ENCODE measurements at regions not wholly inside any gene's neighbourhood (a gene's known extent, or its start where the extent isn't known, plus 50 kb on each side); places are given as distances from the start of the nearest gene placed in this dataset.

DNA sequence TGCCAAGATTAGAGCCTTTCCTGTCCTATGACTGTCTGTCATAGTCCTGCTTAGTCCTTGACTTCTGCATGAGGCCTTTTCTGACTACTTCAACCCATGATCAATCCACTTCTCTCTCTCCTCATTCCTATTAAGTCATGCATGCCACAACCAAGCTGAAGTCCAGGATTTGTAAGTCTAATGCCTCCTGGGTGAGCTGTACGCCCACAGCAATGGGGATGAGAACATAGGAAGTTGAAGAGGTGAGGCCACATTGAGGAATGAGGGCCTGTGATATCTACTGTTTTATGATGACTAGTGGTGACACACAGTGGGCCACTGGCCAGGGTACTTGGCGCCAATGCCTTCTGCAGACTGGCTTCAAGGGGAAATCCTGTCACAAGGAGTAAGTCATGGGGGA, 994.1 kb upstream of the TMEM132C start:
- H3K4me1 ChIP-seq (ENCODE audit: control insufficient read depth, insufficient read depth, low read length, poor library complexity, severe bottlenecking) = no peaks in the 10 kb centered on the region
- ATAC-seq (ENCODE audit: low read depth in 2 of 2) = no peak
- Mint-ChIP-seq H3K36me3 (no peaks in the 10 kb centered on the region), H3K27ac (no peak overlapping the region), H3K27me3 (no peaks in the 10 kb centered on the region), H3K4me1 (no peaks in the 10 kb centered on the region), H3K4me3 (no peak overlapping the region), H3K9me3 (peaks cover 0 to 4% (median 0%) of the 10 kb centered on the region in 7 donors)
- no peaks in the 10 kb centered on the region for H3K9me3 ChIP-seq (ENCODE audit: control insufficient read depth in 2 of 2, low read length in 2 of 2)
- H3K27ac ChIP-seq (ENCODE audit: insufficient read depth, low read length, poor library complexity, severe bottlenecking) = no peak overlapping the region
- DNase-seq = no peak
- H3K36me3 ChIP-seq (ENCODE audit: control insufficient read depth, insufficient read depth, low read length) = no peaks in the 10 kb centered on the region
- H3K4me3 ChIP-seq (ENCODE audit: low read depth, low read length) = no peak overlapping the region
- H3K27me3 ChIP-seq (ENCODE audit: control insufficient read depth, insufficient read depth, low read length) = no peaks in the 10 kb centered on the region

DNA sequence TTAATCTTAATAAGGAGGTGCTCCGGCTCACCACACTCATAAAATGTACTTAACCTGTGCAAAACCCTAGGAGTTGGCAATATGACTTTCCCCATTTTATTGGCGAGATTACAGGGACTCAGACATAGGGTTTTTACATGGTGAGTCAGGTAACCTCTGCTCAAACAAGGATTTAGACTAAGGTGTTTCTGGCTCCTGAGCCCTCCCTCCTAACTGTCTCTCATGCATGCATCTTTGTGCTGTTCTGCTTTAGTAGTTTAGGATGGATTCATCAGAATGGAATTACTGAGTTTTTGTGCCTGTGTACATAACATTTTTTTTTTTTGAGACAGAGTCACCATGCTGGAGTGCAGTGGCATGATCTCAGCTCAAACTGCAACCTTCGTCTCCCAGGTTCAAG, 993.3 kb upstream of the TMEM132C start:
- peaks cover 0 to 4% (median 0%) of the 10 kb centered on the region in 7 donors for H3K9me3 Mint-ChIP-seq
- Histone ChIP-seq H3K27me3 (ENCODE audit: control insufficient read depth, insufficient read depth, low read length) (no peaks in the 10 kb centered on the region), H3K4me1 (ENCODE audit: control insufficient read depth, insufficient read depth, low read length, poor library complexity, severe bottlenecking) (no peaks in the 10 kb centered on the region), H3K36me3 (ENCODE audit: control insufficient read depth, insufficient read depth, low read length) (no peaks in the 10 kb centered on the region), H3K9me3 (ENCODE audit: control insufficient read depth in 2 of 2, low read length in 2 of 2) (no peaks in the 10 kb centered on the region), H3K27ac (ENCODE audit: insufficient read depth, low read length, poor library complexity, severe bottlenecking) (no peak overlapping the region), H3K4me3 (ENCODE audit: low read depth, low read length) (no peak overlapping the region)
- no peak overlapping the region for H3K27ac Mint-ChIP-seq
- H3K27me3 Mint-ChIP-seq = no peaks in the 10 kb centered on the region
- ATAC-seq (ENCODE audit: low read depth in 2 of 2) = no peak
- H3K4me1 Mint-ChIP-seq = no peaks in the 10 kb centered on the region
- H3K36me3 Mint-ChIP-seq = no peaks in the 10 kb centered on the region
- H3K4me3 Mint-ChIP-seq = no peak overlapping the region
- no peak for DNase-seq

DNA sequence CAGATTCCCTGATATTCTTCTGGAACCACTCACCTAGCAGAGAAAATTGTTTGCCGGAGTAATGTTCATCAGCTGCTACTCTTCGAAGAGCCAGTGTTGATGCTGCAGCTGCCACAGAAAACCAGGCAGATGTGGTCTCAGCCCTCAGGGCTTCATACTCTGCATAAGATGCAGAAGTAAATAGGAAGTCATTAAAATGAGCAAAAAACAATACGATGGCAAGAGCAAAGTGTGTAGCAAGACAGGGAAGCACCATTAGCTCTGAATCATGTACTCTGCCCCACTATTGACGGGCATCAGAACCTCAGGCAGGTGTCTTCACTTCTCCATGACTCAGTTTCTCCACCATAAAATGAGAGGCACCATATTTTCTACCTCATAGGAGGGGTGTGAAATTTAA, 991.6 kb upstream of the TMEM132C start:
- H3K4me1 Mint-ChIP-seq = peaks cover 0 to under 1% (median 0%) of the 10 kb centered on the region in 4 donors
- H3K27me3 Mint-ChIP-seq = no peaks in the 10 kb centered on the region
- H3K36me3 ChIP-seq (ENCODE audit: control insufficient read depth, insufficient read depth, low read length) = no peaks in the 10 kb centered on the region
- no peak overlapping the region for H3K4me3 ChIP-seq (ENCODE audit: low read depth, low read length)
- H3K27ac ChIP-seq (ENCODE audit: insufficient read depth, low read length, poor library complexity, severe bottlenecking) = no peak overlapping the region
- ATAC-seq (ENCODE audit: low read depth in 2 of 2) (no peak), DNase-seq (no peak)
- H3K27me3 ChIP-seq (ENCODE audit: control insufficient read depth, insufficient read depth, low read length) = no peaks in the 10 kb centered on the region
- peaks cover 0 to 1% (median 0%) of the 10 kb centered on the region in 7 donors for H3K9me3 Mint-ChIP-seq
- no peaks in the 10 kb centered on the region for H3K36me3 Mint-ChIP-seq
- no peaks in the 10 kb centered on the region for H3K4me1 ChIP-seq (ENCODE audit: control insufficient read depth, insufficient read depth, low read length, poor library complexity, severe bottlenecking)
- no peaks in the 10 kb centered on the region for H3K9me3 ChIP-seq (ENCODE audit: control insufficient read depth in 2 of 2, low read length in 2 of 2)
- no peak overlapping the region for H3K4me3 Mint-ChIP-seq
- H3K27ac Mint-ChIP-seq = no peak overlapping the region

DNA sequence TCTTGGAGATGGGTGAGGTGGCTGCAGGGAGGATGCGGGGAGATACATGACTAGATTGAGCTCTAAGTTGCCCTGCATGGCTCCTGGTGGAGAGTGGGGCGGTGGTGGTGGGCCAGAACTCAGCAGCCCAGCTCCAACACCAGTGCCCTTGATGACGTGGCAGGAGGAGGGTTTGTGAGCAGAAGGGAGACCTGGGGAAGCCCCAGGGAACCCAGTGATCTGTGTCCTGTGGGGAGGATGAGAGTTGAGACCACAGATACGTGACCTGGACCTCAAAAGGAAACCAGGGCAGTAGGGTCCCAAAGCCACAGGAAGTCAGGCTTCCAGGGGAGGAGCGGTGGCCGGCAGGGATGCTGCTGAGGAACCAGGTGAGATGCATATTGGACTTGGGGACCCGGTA, 989.1 kb upstream of the TMEM132C start:
- DNase-seq = no peak
- Mint-ChIP-seq H3K9me3 (peaks cover 0 to 1% (median 0%) of the 10 kb centered on the region in 7 donors), H3K27ac (no peak overlapping the region), H3K4me3 (no peak overlapping the region), H3K27me3 (no peaks in the 10 kb centered on the region), H3K36me3 (no peaks in the 10 kb centered on the region), H3K4me1 (peaks cover 0 to 2% (median 0%) of the 10 kb centered on the region in 4 donors)
- no peaks in the 10 kb centered on the region for H3K27me3 ChIP-seq (ENCODE audit: control insufficient read depth, insufficient read depth, low read length)
- H3K36me3 ChIP-seq (ENCODE audit: control insufficient read depth, insufficient read depth, low read length) = no peaks in the 10 kb centered on the region
- no peaks in the 10 kb centered on the region for H3K9me3 ChIP-seq (ENCODE audit: control insufficient read depth in 2 of 2, low read length in 2 of 2)
- H3K27ac ChIP-seq (ENCODE audit: insufficient read depth, low read length, poor library complexity, severe bottlenecking) = no peak overlapping the region
- ATAC-seq (ENCODE audit: low read depth in 2 of 2) = no peak
- H3K4me3 ChIP-seq (ENCODE audit: low read depth, low read length) = no peak overlapping the region
- no peaks in the 10 kb centered on the region for H3K4me1 ChIP-seq (ENCODE audit: control insufficient read depth, insufficient read depth, low read length, poor library complexity, severe bottlenecking)

DNA sequence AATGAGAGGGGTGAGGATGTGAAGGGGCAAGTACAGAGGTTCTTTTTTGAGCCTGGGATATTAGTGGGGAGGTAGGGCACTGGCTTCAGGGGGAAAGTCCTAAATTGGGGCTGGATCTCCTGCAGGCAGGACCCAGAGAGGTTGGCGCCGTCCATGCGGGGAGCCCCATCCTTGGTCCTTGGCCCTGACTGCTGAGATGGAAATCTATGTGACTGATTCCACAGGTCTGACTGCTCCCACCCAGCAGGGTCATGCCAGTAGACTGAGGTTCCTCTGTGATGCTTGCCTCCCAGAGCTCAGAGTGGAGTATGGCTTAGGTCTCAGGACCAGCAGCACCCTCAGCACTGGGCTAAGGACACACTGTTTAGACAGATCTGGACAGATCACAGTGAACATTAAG, 988.6 kb upstream of the TMEM132C start:
- Mint-ChIP-seq H3K4me3 (no peak overlapping the region), H3K36me3 (no peaks in the 10 kb centered on the region), H3K9me3 (peaks cover 0 to 1% (median 0%) of the 10 kb centered on the region in 7 donors), H3K27ac (no peak overlapping the region), H3K4me1 (peaks cover 0 to 2% (median 0%) of the 10 kb centered on the region in 4 donors), H3K27me3 (no peaks in the 10 kb centered on the region)
- Histone ChIP-seq H3K9me3 (ENCODE audit: control insufficient read depth in 2 of 2, low read length in 2 of 2) (no peaks in the 10 kb centered on the region), H3K36me3 (ENCODE audit: control insufficient read depth, insufficient read depth, low read length) (no peaks in the 10 kb centered on the region), H3K27me3 (ENCODE audit: control insufficient read depth, insufficient read depth, low read length) (no peaks in the 10 kb centered on the region), H3K27ac (ENCODE audit: insufficient read depth, low read length, poor library complexity, severe bottlenecking) (no peak overlapping the region), H3K4me3 (ENCODE audit: low read depth, low read length) (no peak overlapping the region), H3K4me1 (ENCODE audit: control insufficient read depth, insufficient read depth, low read length, poor library complexity, severe bottlenecking) (no peaks in the 10 kb centered on the region)
- ATAC-seq (ENCODE audit: low read depth in 2 of 2) (no peak), DNase-seq (no peak)

DNA sequence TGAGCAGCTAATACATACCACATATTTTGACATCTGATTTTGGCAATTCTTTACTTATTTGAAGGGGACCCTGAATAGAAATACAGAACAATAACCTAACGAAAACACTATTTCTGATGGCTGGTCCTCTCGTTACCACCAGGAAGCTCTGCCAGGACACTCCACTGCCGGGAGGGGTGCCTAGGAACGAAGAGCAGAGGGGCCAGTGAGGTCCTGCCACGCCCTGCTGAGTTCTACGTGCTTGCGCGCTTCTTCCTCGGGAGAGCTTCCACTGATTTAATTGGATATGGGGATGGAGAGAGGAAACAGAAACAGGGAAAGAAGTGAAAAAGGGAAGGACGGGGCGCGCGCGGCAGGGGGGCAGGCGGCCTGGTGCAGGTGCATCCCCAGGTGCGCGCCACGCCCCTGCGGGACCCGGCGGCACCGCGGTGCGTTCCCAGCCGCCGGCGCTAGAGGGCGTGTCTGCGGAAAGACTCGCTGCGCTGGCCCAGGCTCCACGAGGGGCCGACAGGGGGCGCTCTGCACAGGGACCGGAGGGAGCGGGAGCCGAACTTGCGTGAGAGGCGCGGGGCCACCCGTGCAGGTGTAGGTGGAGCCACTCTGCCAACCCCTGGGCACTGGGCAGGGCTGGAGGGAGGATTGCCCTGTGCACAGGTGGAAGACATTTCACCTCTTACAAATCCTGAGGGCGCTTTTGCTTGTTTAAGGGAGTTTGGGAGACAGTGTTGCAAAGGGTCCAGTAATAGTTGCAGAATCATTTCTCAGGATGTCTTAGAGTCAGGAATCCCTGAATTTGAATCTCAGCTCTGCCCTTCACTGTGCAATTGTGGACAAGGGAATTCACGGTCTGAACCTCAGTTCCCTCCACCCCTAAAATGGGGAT, 986.3 kb upstream of the TMEM132C start:
- no peaks in the 10 kb centered on the region for H3K27me3 ChIP-seq (ENCODE audit: control insufficient read depth, insufficient read depth, low read length)
- no peak overlapping the region for H3K27ac ChIP-seq (ENCODE audit: insufficient read depth, low read length, poor library complexity, severe bottlenecking)
- no peak overlapping the region for H3K27ac Mint-ChIP-seq
- H3K4me3 Mint-ChIP-seq = peak overlapping the region in 1 of 4 donors; percentile 62
- no peak overlapping the region for H3K4me3 ChIP-seq (ENCODE audit: low read depth, low read length)
- H3K9me3 ChIP-seq (ENCODE audit: control insufficient read depth in 2 of 2, low read length in 2 of 2) = no peaks in the 10 kb centered on the region
- peaks cover 0 to 2% (median 0%) of the 10 kb centered on the region in 7 donors for H3K9me3 Mint-ChIP-seq
- H3K4me1 Mint-ChIP-seq = peaks cover 0 to 2% (median 0%) of the 10 kb centered on the region in 4 donors
- DNase-seq (peak in 2 of 3 donors; percentile 23 to 40), ATAC-seq (ENCODE audit: low read depth in 2 of 2) (peak in 1 of 2 donors; percentile 53)
- no peaks in the 10 kb centered on the region for H3K27me3 Mint-ChIP-seq
- no peaks in the 10 kb centered on the region for H3K36me3 ChIP-seq (ENCODE audit: control insufficient read depth, insufficient read depth, low read length)
- no peaks in the 10 kb centered on the region for H3K36me3 Mint-ChIP-seq
- no peaks in the 10 kb centered on the region for H3K4me1 ChIP-seq (ENCODE audit: control insufficient read depth, insufficient read depth, low read length, poor library complexity, severe bottlenecking)

DNA sequence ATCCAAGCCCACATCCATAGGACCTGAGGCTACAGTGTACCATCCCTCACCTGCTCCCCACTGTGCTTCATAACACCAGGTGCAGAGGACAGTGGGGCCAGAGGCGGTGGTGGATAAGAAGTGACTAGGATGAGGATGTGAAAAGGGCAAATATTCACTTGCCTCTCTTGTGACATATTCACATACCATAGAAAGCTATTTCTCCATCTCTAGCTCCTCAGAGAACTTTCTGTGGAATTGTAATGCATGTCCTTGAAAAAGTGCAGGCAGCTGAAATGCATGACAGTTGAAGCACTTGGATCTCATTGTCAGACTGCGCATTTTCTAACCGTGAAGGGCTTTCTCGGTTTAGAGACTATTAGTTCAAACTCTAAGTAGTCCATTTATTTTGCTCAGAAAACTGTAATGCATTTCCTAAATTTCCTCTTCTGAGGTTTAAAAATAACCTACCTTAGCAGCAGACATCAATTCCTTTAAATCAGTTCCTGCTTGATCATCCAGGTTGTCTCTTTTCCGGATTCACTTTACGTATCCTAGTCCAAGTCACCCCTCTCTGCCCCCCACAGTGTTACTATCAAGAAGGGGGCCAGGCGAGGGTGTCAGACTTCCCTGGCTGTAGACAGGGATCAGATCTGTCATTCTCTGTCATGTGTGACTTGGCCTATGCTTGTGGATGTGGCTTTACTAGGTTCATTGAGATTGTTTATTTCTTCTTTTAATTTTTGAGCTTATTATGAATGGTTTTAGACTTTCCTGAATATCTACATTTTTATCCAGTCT, 984.0 kb upstream of the TMEM132C start:
- no peak overlapping the region for H3K27ac Mint-ChIP-seq
- H3K36me3 Mint-ChIP-seq = no peaks in the 10 kb centered on the region
- H3K4me1 Mint-ChIP-seq = peaks cover 0 to 2% (median 0%) of the 10 kb centered on the region in 4 donors
- no peaks in the 10 kb centered on the region for H3K27me3 Mint-ChIP-seq
- no peak overlapping the region for H3K4me3 Mint-ChIP-seq
- H3K9me3 Mint-ChIP-seq = peaks cover 0 to 2% (median 0%) of the 10 kb centered on the region in 7 donors
- ATAC-seq (ENCODE audit: low read depth in 2 of 2) (no peak), DNase-seq (no peak)
- Histone ChIP-seq H3K36me3 (ENCODE audit: control insufficient read depth, insufficient read depth, low read length) (no peaks in the 10 kb centered on the region), H3K9me3 (ENCODE audit: control insufficient read depth in 2 of 2, low read length in 2 of 2) (no peaks in the 10 kb centered on the region), H3K27ac (ENCODE audit: insufficient read depth, low read length, poor library complexity, severe bottlenecking) (no peak overlapping the region), H3K4me1 (ENCODE audit: control insufficient read depth, insufficient read depth, low read length, poor library complexity, severe bottlenecking) (no peaks in the 10 kb centered on the region), H3K4me3 (ENCODE audit: low read depth, low read length) (no peak overlapping the region), H3K27me3 (ENCODE audit: control insufficient read depth, insufficient read depth, low read length) (no peaks in the 10 kb centered on the region)
